ENCODE measurements at regions not wholly inside any gene's neighbourhood (a gene's known extent, or its start where the extent isn't known, plus 50 kb on each side); places are given as distances from the start of the nearest gene placed in this dataset.

DNA sequence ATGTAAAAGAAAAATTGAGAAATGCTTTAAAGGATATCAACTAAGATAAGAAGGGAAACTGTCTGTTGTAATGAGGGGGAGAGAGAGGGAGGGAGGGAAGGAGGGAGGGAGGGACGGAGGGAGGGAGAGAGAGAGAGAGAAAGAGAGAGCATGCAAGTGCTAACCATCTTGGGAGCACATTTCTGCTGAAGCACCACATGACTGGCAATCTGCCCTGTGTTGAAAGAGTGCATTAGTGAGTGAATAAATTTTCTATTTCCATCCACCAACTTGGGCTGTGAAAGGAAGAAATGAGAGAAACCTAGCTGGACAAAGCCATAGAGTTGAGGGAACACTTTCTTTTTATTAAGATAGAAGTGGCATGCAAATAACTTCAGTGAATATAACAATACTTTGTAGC lies 110.7 kb downstream of the TMX3 start:
- TF ChIP-seq FOXP2 (optimal IDR thresholded peaks at IDR 0.05; ENCODE audit: borderline replicate concordance, extremely low read depth, extremely low read length, insufficient read depth) (no peak), TAF1 (IDR thresholded peaks at IDR 0.05; ENCODE audit: borderline replicate concordance, insufficient read depth, low read length) (no peak), SIN3A (IDR thresholded peaks at IDR 0.05; ENCODE audit: borderline replicate concordance, insufficient read depth, low read length) (no peak), POLR2AphosphoS5 (IDR thresholded peaks at IDR 0.05; ENCODE audit: low read depth, low read length) (no peak)
- TF ChIP-seq, protein P1, sequence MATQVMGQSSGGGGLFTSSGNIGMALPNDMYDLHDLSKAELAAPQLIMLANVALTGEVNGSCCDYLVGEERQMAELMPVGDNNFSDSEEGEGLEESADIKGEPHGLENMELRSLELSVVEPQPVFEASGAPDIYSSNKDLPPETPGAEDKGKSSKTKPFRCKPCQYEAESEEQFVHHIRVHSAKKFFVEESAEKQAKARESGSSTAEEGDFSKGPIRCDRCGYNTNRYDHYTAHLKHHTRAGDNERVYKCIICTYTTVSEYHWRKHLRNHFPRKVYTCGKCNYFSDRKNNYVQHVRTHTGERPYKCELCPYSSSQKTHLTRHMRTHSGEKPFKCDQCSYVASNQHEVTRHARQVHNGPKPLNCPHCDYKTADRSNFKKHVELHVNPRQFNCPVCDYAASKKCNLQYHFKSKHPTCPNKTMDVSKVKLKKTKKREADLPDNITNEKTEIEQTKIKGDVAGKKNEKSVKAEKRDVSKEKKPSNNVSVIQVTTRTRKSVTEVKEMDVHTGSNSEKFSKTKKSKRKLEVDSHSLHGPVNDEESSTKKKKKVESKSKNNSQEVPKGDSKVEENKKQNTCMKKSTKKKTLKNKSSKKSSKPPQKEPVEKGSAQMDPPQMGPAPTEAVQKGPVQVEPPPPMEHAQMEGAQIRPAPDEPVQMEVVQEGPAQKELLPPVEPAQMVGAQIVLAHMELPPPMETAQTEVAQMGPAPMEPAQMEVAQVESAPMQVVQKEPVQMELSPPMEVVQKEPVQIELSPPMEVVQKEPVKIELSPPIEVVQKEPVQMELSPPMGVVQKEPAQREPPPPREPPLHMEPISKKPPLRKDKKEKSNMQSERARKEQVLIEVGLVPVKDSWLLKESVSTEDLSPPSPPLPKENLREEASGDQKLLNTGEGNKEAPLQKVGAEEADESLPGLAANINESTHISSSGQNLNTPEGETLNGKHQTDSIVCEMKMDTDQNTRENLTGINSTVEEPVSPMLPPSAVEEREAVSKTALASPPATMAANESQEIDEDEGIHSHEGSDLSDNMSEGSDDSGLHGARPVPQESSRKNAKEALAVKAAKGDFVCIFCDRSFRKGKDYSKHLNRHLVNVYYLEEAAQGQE (IDR thresholded peaks at IDR 0.05; ENCODE audit: insufficient read depth in 1 of 2, low read depth in 2 of 2, low read length in 2 of 2) = no peak

DNA sequence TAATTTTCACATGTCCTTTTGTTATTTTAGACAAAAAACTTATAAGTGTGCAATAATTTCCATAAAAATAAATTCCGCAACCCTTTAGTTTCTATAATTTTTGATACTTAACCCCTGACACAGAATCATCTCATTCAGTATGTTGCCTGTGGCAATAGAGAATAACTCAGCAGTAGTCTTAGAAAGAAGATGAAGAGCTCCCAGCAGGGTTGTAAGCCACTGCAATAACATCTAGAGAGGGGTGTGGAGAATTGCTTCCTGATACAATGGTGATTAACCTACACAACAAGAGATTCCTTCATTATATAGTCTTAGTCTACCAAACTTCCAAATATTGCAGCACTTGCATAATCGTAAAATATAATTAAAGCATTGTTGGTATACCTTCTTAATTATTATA lies 118.9 kb downstream of the TMX3 start:
- TF ChIP-seq, protein P1 (IDR thresholded peaks at IDR 0.05; ENCODE audit: insufficient read depth in 1 of 2, low read depth in 2 of 2, low read length in 2 of 2) = no peak
- TF ChIP-seq FOXP2 (optimal IDR thresholded peaks at IDR 0.05; ENCODE audit: borderline replicate concordance, extremely low read depth, extremely low read length, insufficient read depth) (no peak), POLR2AphosphoS5 (IDR thresholded peaks at IDR 0.05; ENCODE audit: low read depth, low read length) (no peak), SIN3A (IDR thresholded peaks at IDR 0.05; ENCODE audit: borderline replicate concordance, insufficient read depth, low read length) (no peak), TAF1 (IDR thresholded peaks at IDR 0.05; ENCODE audit: borderline replicate concordance, insufficient read depth, low read length) (no peak)

- TF ChIP-seq FOXP2 (optimal IDR thresholded peaks at IDR 0.05; ENCODE audit: borderline replicate concordance, extremely low read depth, extremely low read length, insufficient read depth) = no peak
- no peak for TF ChIP-seq SIN3A (IDR thresholded peaks at IDR 0.05; ENCODE audit: borderline replicate concordance, insufficient read depth, low read length)
- TF ChIP-seq, protein P1 (IDR thresholded peaks at IDR 0.05; ENCODE audit: insufficient read depth in 1 of 2, low read depth in 2 of 2, low read length in 2 of 2) = no peak
- TF ChIP-seq TAF1 (IDR thresholded peaks at IDR 0.05; ENCODE audit: borderline replicate concordance, insufficient read depth, low read length) = no peak
- TF ChIP-seq POLR2AphosphoS5 (IDR thresholded peaks at IDR 0.05; ENCODE audit: low read depth, low read length) = no peak
These were observed 126.7 kb downstream of the TMX3 start for GRCh38 chr18:68588169-68588568.

- TF ChIP-seq, protein P1 (IDR thresholded peaks at IDR 0.05; ENCODE audit: insufficient read depth in 1 of 2, low read depth in 2 of 2, low read length in 2 of 2) = no peak
These were observed 131.2 kb downstream of the TMX3 start for GRCh38 chr18:68583685-68584084.

DNA sequence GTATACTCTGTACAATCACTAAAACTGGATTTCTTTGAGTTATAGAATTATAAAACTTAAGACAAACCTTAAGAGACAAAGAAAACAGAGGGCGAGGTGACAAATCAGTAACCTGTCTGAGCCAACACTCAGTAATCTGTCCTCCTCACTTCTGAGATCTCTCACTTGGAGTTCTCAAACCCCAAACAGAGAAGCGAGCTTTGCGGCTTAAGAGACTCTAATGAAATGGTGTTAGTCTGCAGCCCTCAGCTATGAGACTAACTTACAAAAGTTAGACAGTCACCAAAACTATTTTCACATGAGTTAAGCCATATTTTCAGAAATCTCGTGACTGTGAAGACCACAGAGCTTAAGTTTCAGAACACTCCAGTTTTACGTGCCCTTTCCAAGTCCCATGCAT lies 140.6 kb downstream of the TMX3 start:
- TF ChIP-seq POLR2AphosphoS5 (IDR thresholded peaks at IDR 0.05; ENCODE audit: low read depth, low read length) = no peak
- no peak for TF ChIP-seq TAF1 (IDR thresholded peaks at IDR 0.05; ENCODE audit: borderline replicate concordance, insufficient read depth, low read length)
- TF ChIP-seq SIN3A (IDR thresholded peaks at IDR 0.05; ENCODE audit: borderline replicate concordance, insufficient read depth, low read length) = no peak
- TF ChIP-seq, protein P1 (IDR thresholded peaks at IDR 0.05; ENCODE audit: insufficient read depth in 1 of 2, low read depth in 2 of 2, low read length in 2 of 2) = no peak
- TF ChIP-seq FOXP2 (optimal IDR thresholded peaks at IDR 0.05; ENCODE audit: borderline replicate concordance, extremely low read depth, extremely low read length, insufficient read depth) = no peak
